NCI-H345 (cell line): ENCODE measurements at regions not wholly inside any gene's neighbourhood (a gene's known extent, or its start where the extent isn't known, plus 50 kb on each side); places are given as distances from the start of the nearest gene placed in this dataset.

Experiments
- DNase-seq: peaks from one replicate; lab custom pipeline; 2025; lab: John Stamatoyannopoulos, UW

GRCh38 chr7:41524876-41525275 lies 178.0 kb downstream of the INHBA start:
- no peak for DNase-seq

GRCh38 chr7:41520445-41520844 lies 182.4 kb downstream of the INHBA start:
- DNase-seq: no peak

- DNase-seq: no peak
Observed at GRCh38 chr7:41517771-41518170, 185.1 kb downstream of the INHBA start.

GRCh38 chr7:41508755-41509154 lies 194.1 kb downstream of the INHBA start:
- DNase-seq: no peak

GRCh38 chr7:41507686-41508268 lies 195.1 kb downstream of the INHBA start:
- DNase-seq: no peak

GRCh38 chr7:41504214-41504980 lies 198.5 kb downstream of the INHBA start:
- DNase-seq: no peak

- no peak for DNase-seq
Observed at GRCh38 chr7:41503438-41503837, 199.5 kb downstream of the INHBA start.

GRCh38 chr7:41501466-41501865 lies 201.4 kb downstream of the INHBA start:
- no peak for DNase-seq

- no peak for DNase-seq
Observed at GRCh38 chr7:41501006-41501405, 201.9 kb downstream of the INHBA start.

- DNase-seq: no peak
Observed at GRCh38 chr7:41492603-41493002, 210.3 kb downstream of the INHBA start.

- no peak for DNase-seq
Observed at GRCh38 chr7:41491883-41492471, 210.9 kb downstream of the INHBA start.

- DNase-seq: no peak
Observed at GRCh38 chr7:41491308-41491707, 211.6 kb downstream of the INHBA start.

- no peak for DNase-seq
Observed at GRCh38 chr7:41489885-41490284, 213.0 kb downstream of the INHBA start.

GRCh38 chr7:41487229-41487940 lies 215.5 kb downstream of the INHBA start:
- no peak for DNase-seq

- DNase-seq: no peak
Observed at GRCh38 chr7:41481353-41481752, 221.5 kb downstream of the INHBA start.

GRCh38 chr7:41478187-41478586 lies 224.7 kb downstream of the INHBA start:
- no peak for DNase-seq

- DNase-seq: no peak
Observed at GRCh38 chr7:41476460-41476803, 226.5 kb downstream of the INHBA start.

GRCh38 chr7:41475801-41476459 lies 227.0 kb downstream of the INHBA start:
- DNase-seq: no peak

GRCh38 chr7:41472427-41473125 lies 230.3 kb downstream of the INHBA start:
- DNase-seq: no peak

- no peak for DNase-seq
Observed at GRCh38 chr7:41470081-41470480, 232.8 kb downstream of the INHBA start.

GRCh38 chr7:41467596-41467995 lies 235.3 kb downstream of the INHBA start:
- no peak for DNase-seq
